HCT116 (cell line): ENCODE measurements at regions not wholly inside any gene's neighbourhood (a gene's known extent, or its start where the extent isn't known, plus 50 kb on each side); places are given as distances from the start of the nearest gene placed in this dataset.

ENCODE experiments used
- ATAC-seq: fragments of 200-7000 bp; cut with Tn5 transposase; 2 replicates; pipeline ENCODE4 v1.9.1; 2020; ENCODE audit warnings: mild to moderate bottlenecking, moderate library complexity
- BruUV-seq: library from RNA; stranded (reverse); fragments of 400-500 nt; replicated peaks from 2 replicates; lab custom pipeline; 2021; lab: Mats Ljungman, UMichigan
- CTCF ChIA-PET: fragments of 300-600 bp; sonication (Branson Sonifier 250); formaldehyde crosslinking; loops from one replicate; lab custom pipeline; 2021; ENCODE audit warnings: antibody characterized with exemption; lab: Charles Lee
- POLR2A ChIA-PET: fragments of 300-600, 350-600 bp; sonication (Branson Sonifier 250); formaldehyde crosslinking; loops from one replicate; lab custom pipeline; 2021; ENCODE audit warnings: antibody characterized with exemption; lab: Charles Lee
- RAD21 ChIA-PET, 2 experiments: fragments of 300-600 bp; sonication (Branson Sonifier 250); formaldehyde crosslinking; loops; one replicate each; lab custom pipeline; 2023; ENCODE audit warnings: low total read pairs in 2 of 2; ENCODE audit not compliant: uncharacterized antibody in 2 of 2, unreplicated experiment in 2 of 2, low non-redundant PET in 1 of 2; lab: Charles Lee
- DNase-seq: peaks from one replicate; pipeline ENCODE4 v3.0.0-alpha.2; 2010; ENCODE audit warnings: low read depth, low spot score
- H2AFZ ChIP-seq: fragments of 200-600 bp; shearing (Covaris generic), sonication (generic); 2 replicates; pipeline ENCODE4 v1.6.1; 2017; ENCODE audit warnings: low read depth, mixed run types, mixed read lengths, antibody characterized with exemption, low read length; ENCODE audit not compliant: poor library complexity, severe bottlenecking
- H3K27ac ChIP-seq: 2 replicates; pipeline ENCODE4 v1.5.1; 2012; ENCODE audit warnings: low read depth, low read length
- H3K27me3 ChIP-seq: fragments of 200-600 bp; sonication (generic); 2 replicates; pipeline ENCODE4 v1.6.1; 2016; ENCODE audit warnings: mixed run types, low read length, mixed read lengths; ENCODE audit not compliant: insufficient read depth
- H3K36me3 ChIP-seq, 2 experiments: fragments of 200-500 bp in 1 of 2; fragments of 200-600 bp in 1 of 2; sonication (Bioruptor generic) in 1 of 2; sonication (generic) in 1 of 2; 2 replicates each; pipeline versions ENCODE4 v1.5.1 to v1.6.1; 2014 to 2016; ENCODE audit warnings: low read length in 2 of 2, inconsistent platforms in 1 of 2, mixed read lengths in 1 of 2, mixed run types in 1 of 2; ENCODE audit not compliant: insufficient read depth in 2 of 2, control insufficient read depth in 1 of 2
- H3K4me1 ChIP-seq, 2 experiments: fragments of 200-600 bp in 1 of 2; sonication (generic) in 1 of 2; 2 replicates each; pipeline versions ENCODE4 v1.5.1 to v1.6.1; 2012 to 2017; ENCODE audit warnings: low read length in 2 of 2, inconsistent platforms in 1 of 2, mild to moderate bottlenecking in 1 of 2, mixed read lengths in 1 of 2, mixed run types in 1 of 2, moderate library complexity in 1 of 2; ENCODE audit not compliant: insufficient read depth in 2 of 2, control insufficient read depth in 1 of 2
- H3K4me2 ChIP-seq: fragments of 200-600 bp; sonication (generic); 2 replicates; pipeline ENCODE4 v1.6.1; 2017; ENCODE audit warnings: mixed run types, low read length, mixed read lengths
- H3K4me3 ChIP-seq, 2 experiments: fragments of 200-600 bp in 1 of 2; sonication (generic) in 1 of 2; replicated peaks in 1 of 2; 2 replicates each; pipeline ENCODE4 v1.5.1; 2011 to 2016; ENCODE audit warnings: low read length in 2 of 2, control low read depth in 1 of 2, low read depth in 1 of 2, mild to moderate bottlenecking in 1 of 2, mixed read lengths in 1 of 2, mixed run types in 1 of 2
- H3K79me2 ChIP-seq: fragments of 200-600 bp; sonication (generic); 2 replicates; pipeline ENCODE4 v1.6.1; 2017; ENCODE audit warnings: mild to moderate bottlenecking, mixed run types, low read length, moderate library complexity, mixed read lengths; ENCODE audit not compliant: insufficient read depth
- H3K9ac ChIP-seq: fragments of 200-600 bp; sonication (generic); 2 replicates; pipeline ENCODE4 v1.6.1; 2016; ENCODE audit warnings: low read length, mixed read lengths
- H3K9me2 ChIP-seq: fragments of 200-600 bp; sonication (generic), shearing (Covaris generic); 2 replicates; pipeline ENCODE4 v1.6.1; 2017; ENCODE audit warnings: mixed run types, mild to moderate bottlenecking, moderate library complexity; ENCODE audit not compliant: insufficient read depth
- H3K9me3 ChIP-seq, 2 experiments: fragments of 200-500 bp in 1 of 2; fragments of 200-600 bp in 1 of 2; sonication (Bioruptor generic) in 1 of 2; sonication (generic) in 1 of 2; 2 replicates each; pipeline ENCODE4 v1.6.1; 2014 to 2017; ENCODE audit warnings: low read length in 2 of 2, mixed read lengths in 2 of 2, inconsistent platforms in 1 of 2, low read depth in 1 of 2, mild to moderate bottlenecking in 1 of 2, mixed run types in 1 of 2, moderate library complexity in 1 of 2; ENCODE audit not compliant: control insufficient read depth in 1 of 2, insufficient read depth in 1 of 2
- H4K20me1 ChIP-seq: fragments of 200-600 bp; sonication (generic), shearing (Covaris generic); 2 replicates; pipeline ENCODE4 v1.6.1; 2017; ENCODE audit warnings: mixed run types, mild to moderate bottlenecking, moderate library complexity; ENCODE audit not compliant: insufficient read depth
- ATF3 ChIP-seq: IDR thresholded peaks from 2 replicates; pipeline ENCODE4 v1.6.1; 2012
- CBX3 ChIP-seq: IDR thresholded peaks from 2 replicates; pipeline ENCODE4 v1.6.1; 2012; ENCODE audit warnings: low read depth
- CEBPB ChIP-seq: IDR thresholded peaks from 2 replicates; pipeline ENCODE4 v1.6.1; 2012; ENCODE audit warnings: low read depth
- EGR1 ChIP-seq: IDR thresholded peaks from 2 replicates; pipeline ENCODE4 v1.6.1; 2012; ENCODE audit warnings: low read depth
- ELF1 ChIP-seq: IDR thresholded peaks from 2 replicates; pipeline ENCODE4 v1.6.1; 2012; ENCODE audit warnings: low read depth, borderline replicate concordance
- FOSL1 ChIP-seq: IDR thresholded peaks from 2 replicates; pipeline ENCODE4 v1.6.1; 2012; ENCODE audit warnings: low read depth
- JUND ChIP-seq: IDR thresholded peaks from 2 replicates; pipeline ENCODE4 v1.6.1; 2012
- POLR2AphosphoS5 ChIP-seq: IDR thresholded peaks from 2 replicates; pipeline ENCODE4 v1.6.1; 2011; ENCODE audit warnings: mild to moderate bottlenecking, low read depth, low read length, moderate library complexity
- RAD21 ChIP-seq: IDR thresholded peaks from 2 replicates; pipeline ENCODE4 v1.6.1; 2012; ENCODE audit warnings: low read depth, mild to moderate bottlenecking
- TCF7L2 ChIP-seq: IDR thresholded peaks from 2 replicates; pipeline ENCODE4 v1.7.0; 2011; ENCODE audit warnings: borderline replicate concordance, inconsistent platforms; ENCODE audit not compliant: insufficient read depth, insufficient read length; ENCODE audit errors: extremely low read depth
- YY1 ChIP-seq: IDR thresholded peaks from 2 replicates; pipeline ENCODE4 v1.6.1; 2011; ENCODE audit warnings: low read length, low read depth, moderate library complexity, mild to moderate bottlenecking; ENCODE audit not compliant: insufficient replicate concordance; ENCODE audit errors: extremely low read depth
- ZFX ChIP-seq: fragments of 450-650 bp; IDR thresholded peaks from 2 replicates; pipeline ENCODE4 v1.6.1; 2017
- ZNF274 ChIP-seq: fragments of 200-500 bp; sonication (Bioruptor generic); IDR thresholded peaks from 2 replicates; pipeline ENCODE4 v1.6.1; 2014; ENCODE audit warnings: mild to moderate bottlenecking, low read depth, low read length, inconsistent platforms
- intact Hi-C: fragments of 100-400 bp; cut with micrococcal nuclease; formaldehyde crosslinking; loops from 2 replicates; pipeline ENCODE4 v1.10.0; 2022
- TF ChIP-seq, protein P1 (sequence below), 3 experiments: fragments of 200-600 bp in 1 of 3; sonication (generic) in 1 of 3; IDR thresholded peaks in 2 of 3; conservative IDR thresholded peaks in 1 of 3; 2 replicates each; pipeline ENCODE4 v1.5.1; 2012 to 2017; ENCODE audit warnings: low read depth in 2 of 3, low read length in 2 of 3, antibody characterized with exemption in 1 of 3, borderline replicate concordance in 1 of 3, control low read depth in 1 of 3, mild to moderate bottlenecking in 1 of 3, mixed read lengths in 1 of 3, mixed run types in 1 of 3, moderate library complexity in 1 of 3; ENCODE audit not compliant: insufficient read depth in 1 of 3
- TF ChIP-seq, protein P2 (sequence below): IDR thresholded peaks from 2 replicates; pipeline ENCODE4 v1.6.1; 2012; ENCODE audit warnings: low read depth

DNA sequence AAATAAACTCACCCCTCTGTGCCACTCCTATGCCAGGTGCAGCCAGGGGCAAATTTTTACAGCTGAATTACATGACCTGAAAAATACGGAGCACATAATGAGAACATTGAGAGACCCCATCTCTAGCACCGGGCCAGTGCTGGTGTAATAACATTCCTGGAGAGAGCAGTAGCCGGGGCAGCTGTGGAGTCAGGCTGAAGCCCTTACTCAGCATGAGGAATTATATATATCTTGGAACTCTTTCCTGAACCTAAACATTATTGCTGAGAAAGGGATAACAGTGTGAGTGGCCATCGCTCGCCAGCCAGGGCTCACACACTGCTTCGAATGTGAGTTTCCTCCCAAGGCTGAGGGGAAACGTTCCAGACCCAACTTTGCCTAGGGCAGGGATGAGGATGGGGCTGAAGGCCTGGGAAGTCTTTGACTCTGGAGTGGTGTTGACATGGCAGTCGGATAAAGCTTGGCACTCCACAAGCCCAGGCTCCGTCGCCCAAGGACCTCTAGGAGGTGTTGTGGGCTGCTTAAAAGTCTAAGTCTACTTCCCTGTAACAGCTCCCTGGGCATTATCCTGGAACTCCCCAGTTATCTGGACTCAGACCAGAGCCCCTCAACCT lies 269.8 kb downstream of the CDC5L start:
- ChIA-PET POLR2A (no interaction called here), CTCF (interaction anchor here (2.9 to 3.4 kb wide), 3 partner anchors 762 to 1265 kb away, joined by 14 to 80 read pairs (median 67); no protein-coding TSS in a partner anchor), RAD21 (interaction anchor here in 1 of 2 experiments (0.6 kb wide), 1 partner anchor 182 kb away, joined by 3 read pairs; no protein-coding TSS in a partner anchor)
- Histone ChIP-seq H3K9me2 (no peaks in the 10 kb centered on the region), H3K4me1 (peaks cover 0 to 8% of the 10 kb centered on the region in 2 experiments; a peak in 2 of 4 replicates), H3K9me3 (no peaks in the 10 kb centered on the region), H3K4me3 (no peak overlapping the region), H3K79me2 (no peaks in the 10 kb centered on the region), H3K4me2 (no peak overlapping the region), H3K27me3 (no peaks in the 10 kb centered on the region), H3K9ac (no peak overlapping the region), H2AFZ (no peak overlapping the region), H3K36me3 (no peaks in the 10 kb centered on the region), H4K20me1 (no peaks in the 10 kb centered on the region), H3K27ac (no peak overlapping the region)
- DNase-seq (no peak), ATAC-seq (no peak)
- intact Hi-C loops: no loop called here
- no TSS peak for BruUV-seq
- no peak for TF ChIP-seq FOSL1
- peak; percentile 24; the same call in 1 of the 2 replicates for TF ChIP-seq RAD21

GRCh38 chr6:44658571-44658970 lies 271.1 kb downstream of the CDC5L start:
- Histone ChIP-seq H3K4me3 (no peak overlapping the region), H3K4me1 (peaks cover 3 to 16% of the 10 kb centered on the region in 2 experiments; a peak in 2 of 4 replicates), H3K9ac (no peak overlapping the region), H3K27me3 (no peaks in the 10 kb centered on the region), H3K79me2 (no peaks in the 10 kb centered on the region), H3K9me2 (no peaks in the 10 kb centered on the region), H4K20me1 (no peaks in the 10 kb centered on the region), H2AFZ (no peak overlapping the region), H3K27ac (no peak overlapping the region), H3K9me3 (no peaks in the 10 kb centered on the region), H3K36me3 (no peaks in the 10 kb centered on the region), H3K4me2 (no peak overlapping the region)
- BruUV-seq: no TSS peak
- intact Hi-C loops: no loop called here
- POLR2A ChIA-PET: no interaction called here
- RAD21 ChIA-PET: no interaction called here
- CTCF ChIA-PET: no interaction called here
- ATAC-seq (no peak), DNase-seq (no peak)
- TF ChIP-seq JUND (no peak), YY1 (no peak), CBX3 (no peak), ZFX (no peak), FOSL1 (no peak), EGR1 (no peak), ELF1 (no peak), POLR2AphosphoS5 (no peak), TCF7L2 (no peak), CEBPB (no peak), ZNF274 (no peak), ATF3 (no peak), RAD21 (no peak)
- TF ChIP-seq, protein P1, sequence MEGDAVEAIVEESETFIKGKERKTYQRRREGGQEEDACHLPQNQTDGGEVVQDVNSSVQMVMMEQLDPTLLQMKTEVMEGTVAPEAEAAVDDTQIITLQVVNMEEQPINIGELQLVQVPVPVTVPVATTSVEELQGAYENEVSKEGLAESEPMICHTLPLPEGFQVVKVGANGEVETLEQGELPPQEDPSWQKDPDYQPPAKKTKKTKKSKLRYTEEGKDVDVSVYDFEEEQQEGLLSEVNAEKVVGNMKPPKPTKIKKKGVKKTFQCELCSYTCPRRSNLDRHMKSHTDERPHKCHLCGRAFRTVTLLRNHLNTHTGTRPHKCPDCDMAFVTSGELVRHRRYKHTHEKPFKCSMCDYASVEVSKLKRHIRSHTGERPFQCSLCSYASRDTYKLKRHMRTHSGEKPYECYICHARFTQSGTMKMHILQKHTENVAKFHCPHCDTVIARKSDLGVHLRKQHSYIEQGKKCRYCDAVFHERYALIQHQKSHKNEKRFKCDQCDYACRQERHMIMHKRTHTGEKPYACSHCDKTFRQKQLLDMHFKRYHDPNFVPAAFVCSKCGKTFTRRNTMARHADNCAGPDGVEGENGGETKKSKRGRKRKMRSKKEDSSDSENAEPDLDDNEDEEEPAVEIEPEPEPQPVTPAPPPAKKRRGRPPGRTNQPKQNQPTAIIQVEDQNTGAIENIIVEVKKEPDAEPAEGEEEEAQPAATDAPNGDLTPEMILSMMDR (IDR thresholded peaks at IDR 0.05 in 2 of 3, conservative IDR thresholded peaks at IDR 0.05 in 1 of 3; ENCODE audit: borderline replicate concordance in 1 of 3, insufficient read depth in 1 of 3, low read depth in 2 of 3, low read length in 2 of 3): no peak
- TF ChIP-seq, protein P2, sequence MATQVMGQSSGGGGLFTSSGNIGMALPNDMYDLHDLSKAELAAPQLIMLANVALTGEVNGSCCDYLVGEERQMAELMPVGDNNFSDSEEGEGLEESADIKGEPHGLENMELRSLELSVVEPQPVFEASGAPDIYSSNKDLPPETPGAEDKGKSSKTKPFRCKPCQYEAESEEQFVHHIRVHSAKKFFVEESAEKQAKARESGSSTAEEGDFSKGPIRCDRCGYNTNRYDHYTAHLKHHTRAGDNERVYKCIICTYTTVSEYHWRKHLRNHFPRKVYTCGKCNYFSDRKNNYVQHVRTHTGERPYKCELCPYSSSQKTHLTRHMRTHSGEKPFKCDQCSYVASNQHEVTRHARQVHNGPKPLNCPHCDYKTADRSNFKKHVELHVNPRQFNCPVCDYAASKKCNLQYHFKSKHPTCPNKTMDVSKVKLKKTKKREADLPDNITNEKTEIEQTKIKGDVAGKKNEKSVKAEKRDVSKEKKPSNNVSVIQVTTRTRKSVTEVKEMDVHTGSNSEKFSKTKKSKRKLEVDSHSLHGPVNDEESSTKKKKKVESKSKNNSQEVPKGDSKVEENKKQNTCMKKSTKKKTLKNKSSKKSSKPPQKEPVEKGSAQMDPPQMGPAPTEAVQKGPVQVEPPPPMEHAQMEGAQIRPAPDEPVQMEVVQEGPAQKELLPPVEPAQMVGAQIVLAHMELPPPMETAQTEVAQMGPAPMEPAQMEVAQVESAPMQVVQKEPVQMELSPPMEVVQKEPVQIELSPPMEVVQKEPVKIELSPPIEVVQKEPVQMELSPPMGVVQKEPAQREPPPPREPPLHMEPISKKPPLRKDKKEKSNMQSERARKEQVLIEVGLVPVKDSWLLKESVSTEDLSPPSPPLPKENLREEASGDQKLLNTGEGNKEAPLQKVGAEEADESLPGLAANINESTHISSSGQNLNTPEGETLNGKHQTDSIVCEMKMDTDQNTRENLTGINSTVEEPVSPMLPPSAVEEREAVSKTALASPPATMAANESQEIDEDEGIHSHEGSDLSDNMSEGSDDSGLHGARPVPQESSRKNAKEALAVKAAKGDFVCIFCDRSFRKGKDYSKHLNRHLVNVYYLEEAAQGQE: no peak
